ENCODE measurements at regions not wholly inside any gene's neighbourhood (a gene's known extent, or its start where the extent isn't known, plus 50 kb on each side); places are given as distances from the start of the nearest gene placed in this dataset.

DNA sequence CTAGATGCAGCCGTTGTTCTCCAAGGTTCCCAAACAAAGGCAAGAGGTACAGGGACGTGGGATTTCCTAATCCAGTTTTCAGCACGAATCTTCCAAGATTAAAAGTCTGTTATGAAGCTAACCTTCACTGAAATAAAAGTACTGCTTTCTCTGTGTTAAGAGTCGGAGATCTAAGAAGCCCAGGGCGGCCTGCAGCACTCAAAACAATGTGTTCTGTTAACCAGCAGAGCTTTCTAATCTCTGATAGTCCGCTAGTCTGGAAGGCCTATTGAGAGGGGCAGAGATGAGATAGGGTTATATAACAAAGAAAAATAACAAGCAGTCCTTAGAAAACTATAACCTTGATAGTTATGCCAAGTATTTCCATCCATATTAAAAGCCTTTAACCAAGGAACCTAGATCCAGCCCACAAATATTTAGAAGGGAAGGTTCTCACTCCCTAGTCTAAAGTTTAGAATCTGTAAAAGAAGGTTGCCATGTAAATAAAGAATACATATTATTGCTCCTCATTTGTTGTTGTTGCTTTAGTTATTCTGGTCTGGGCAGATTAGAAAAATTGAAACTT, 106.3 kb upstream of the SVIL start:
- TF ChIP-seq EZH2 (IDR thresholded peaks at IDR 0.05; ENCODE audit: borderline replicate concordance, low read depth, low read length, poor library complexity, severe bottlenecking), result no peak
- TF ChIP-seq, protein P1, sequence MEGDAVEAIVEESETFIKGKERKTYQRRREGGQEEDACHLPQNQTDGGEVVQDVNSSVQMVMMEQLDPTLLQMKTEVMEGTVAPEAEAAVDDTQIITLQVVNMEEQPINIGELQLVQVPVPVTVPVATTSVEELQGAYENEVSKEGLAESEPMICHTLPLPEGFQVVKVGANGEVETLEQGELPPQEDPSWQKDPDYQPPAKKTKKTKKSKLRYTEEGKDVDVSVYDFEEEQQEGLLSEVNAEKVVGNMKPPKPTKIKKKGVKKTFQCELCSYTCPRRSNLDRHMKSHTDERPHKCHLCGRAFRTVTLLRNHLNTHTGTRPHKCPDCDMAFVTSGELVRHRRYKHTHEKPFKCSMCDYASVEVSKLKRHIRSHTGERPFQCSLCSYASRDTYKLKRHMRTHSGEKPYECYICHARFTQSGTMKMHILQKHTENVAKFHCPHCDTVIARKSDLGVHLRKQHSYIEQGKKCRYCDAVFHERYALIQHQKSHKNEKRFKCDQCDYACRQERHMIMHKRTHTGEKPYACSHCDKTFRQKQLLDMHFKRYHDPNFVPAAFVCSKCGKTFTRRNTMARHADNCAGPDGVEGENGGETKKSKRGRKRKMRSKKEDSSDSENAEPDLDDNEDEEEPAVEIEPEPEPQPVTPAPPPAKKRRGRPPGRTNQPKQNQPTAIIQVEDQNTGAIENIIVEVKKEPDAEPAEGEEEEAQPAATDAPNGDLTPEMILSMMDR (conservative IDR thresholded peaks at IDR 0.05; ENCODE audit: low read depth, low read length), result no peak
- POLR2A ChIA-PET (ENCODE audit: low non-redundant PET), result no interaction called here
- H3K9me3 ChIP-seq (ENCODE audit: low read depth, low read length, poor library complexity, severe bottlenecking), result no peaks in the 10 kb centered on the region
- H3K27ac ChIP-seq (ENCODE audit: low read depth, low read length, poor library complexity, severe bottlenecking), result no peak overlapping the region
- no TSS peak for BruUV-seq (replicated peaks)
- no peaks in the 10 kb centered on the region for H3K36me3 ChIP-seq (ENCODE audit: insufficient read depth, low read length, poor library complexity, severe bottlenecking)
- intact Hi-C loops (cut with micrococcal nuclease; ENCODE audit: unreplicated experiment), result no loop called here
- H3K4me1 ChIP-seq (ENCODE audit: insufficient read depth, low read length, poor library complexity, severe bottlenecking), result no peaks in the 10 kb centered on the region
- H3K27me3 ChIP-seq (replicated peaks; ENCODE audit: insufficient read depth, low read depth, low read length, poor library complexity), result no peaks in the 10 kb centered on the region
- DNase-seq (ENCODE audit: low spot score), result no peak
- CTCF ChIA-PET, result no interaction called here
- H3K4me3 ChIP-seq (ENCODE audit: low read depth, low read length, poor library complexity, severe bottlenecking), result no peak overlapping the region

DNA sequence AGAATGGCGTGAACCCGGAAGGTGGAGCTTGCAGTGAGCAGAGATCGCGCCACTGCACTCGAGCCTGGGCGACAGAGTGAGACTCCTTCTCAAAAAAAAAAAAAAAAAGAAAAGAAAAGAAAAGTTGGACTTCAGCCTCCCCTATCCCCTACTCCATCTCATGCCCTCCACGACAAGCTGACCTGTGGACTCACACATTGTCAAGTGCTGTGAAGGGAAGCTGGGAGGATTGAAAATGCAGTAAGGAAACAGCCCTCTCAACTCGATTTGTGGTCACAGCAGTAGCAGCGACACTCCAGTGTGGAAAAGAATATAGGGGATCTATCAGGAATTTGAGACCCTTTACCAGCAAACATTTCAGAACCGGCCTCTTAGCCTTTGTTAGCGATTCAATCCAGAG, 103.6 kb upstream of the SVIL start:
- no peak for DNase-seq (ENCODE audit: low spot score)
- H3K36me3 ChIP-seq (ENCODE audit: insufficient read depth, low read length, poor library complexity, severe bottlenecking), result no peaks in the 10 kb centered on the region
- ChIA-PET CTCF (no interaction called here), POLR2A (ENCODE audit: low non-redundant PET) (no interaction called here)
- H3K27me3 ChIP-seq (replicated peaks; ENCODE audit: insufficient read depth, low read depth, low read length, poor library complexity), result no peaks in the 10 kb centered on the region
- no peak overlapping the region for H3K4me3 ChIP-seq (ENCODE audit: low read depth, low read length, poor library complexity, severe bottlenecking)
- no peaks in the 10 kb centered on the region for H3K9me3 ChIP-seq (ENCODE audit: low read depth, low read length, poor library complexity, severe bottlenecking)
- H3K4me1 ChIP-seq (ENCODE audit: insufficient read depth, low read length, poor library complexity, severe bottlenecking), result no peaks in the 10 kb centered on the region
- H3K27ac ChIP-seq (ENCODE audit: low read depth, low read length, poor library complexity, severe bottlenecking), result no peak overlapping the region
- BruUV-seq (replicated peaks), result no TSS peak
- no peak for TF ChIP-seq EZH2 (IDR thresholded peaks at IDR 0.05; ENCODE audit: borderline replicate concordance, low read depth, low read length, poor library complexity, severe bottlenecking)
- TF ChIP-seq, protein P1 (conservative IDR thresholded peaks at IDR 0.05; ENCODE audit: low read depth, low read length), result no peak
- intact Hi-C loops (cut with micrococcal nuclease; ENCODE audit: unreplicated experiment), result loop anchor here (5.0 to 10.0 kb wide), 2 partner anchors 106 to 224 kb away; partner anchors contain the start of gene SVIL

DNA sequence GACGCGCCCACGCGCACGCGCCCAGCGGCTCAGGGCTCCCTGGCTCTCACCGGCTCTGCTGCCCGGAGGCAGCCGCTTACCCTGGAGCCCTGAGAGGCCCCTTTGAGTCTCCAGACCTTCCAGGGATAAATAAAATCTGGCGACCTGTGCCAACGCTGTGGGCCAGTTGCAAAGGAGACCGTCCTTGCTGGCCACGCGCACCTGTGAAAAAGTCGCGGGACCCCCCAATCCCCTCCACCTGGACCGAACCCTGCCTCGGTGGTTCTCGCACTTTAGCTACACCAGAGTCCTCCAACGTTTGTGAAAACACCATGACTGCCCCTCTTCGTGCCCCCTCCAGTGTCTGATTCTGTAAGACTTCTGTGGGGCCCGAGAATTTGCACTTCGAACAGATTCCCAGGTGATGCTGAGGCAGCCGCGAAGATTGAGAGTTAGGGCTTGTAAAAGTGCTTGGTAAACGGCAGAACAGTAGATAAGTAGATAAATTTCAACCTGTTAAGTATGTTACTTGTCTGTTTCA, 102.4 kb upstream of the SVIL start:
- ChIA-PET POLR2A (ENCODE audit: low non-redundant PET) (no interaction called here), CTCF (interaction anchor here (1.5 kb wide), 1 partner anchor 215 kb away, joined by 3 read pairs; no protein-coding TSS in a partner anchor)
- H3K4me1 ChIP-seq (ENCODE audit: insufficient read depth, low read length, poor library complexity, severe bottlenecking), result no peaks in the 10 kb centered on the region
- H3K9me3 ChIP-seq (ENCODE audit: low read depth, low read length, poor library complexity, severe bottlenecking), result no peaks in the 10 kb centered on the region
- TF ChIP-seq EZH2 (IDR thresholded peaks at IDR 0.05; ENCODE audit: borderline replicate concordance, low read depth, low read length, poor library complexity, severe bottlenecking), result no peak
- TF ChIP-seq, protein P1 (conservative IDR thresholded peaks at IDR 0.05; ENCODE audit: low read depth, low read length), result no peak
- no peaks in the 10 kb centered on the region for H3K36me3 ChIP-seq (ENCODE audit: insufficient read depth, low read length, poor library complexity, severe bottlenecking)
- peak overlapping the region; percentile 86 for H3K4me3 ChIP-seq (ENCODE audit: low read depth, low read length, poor library complexity, severe bottlenecking)
- no peak overlapping the region for H3K27ac ChIP-seq (ENCODE audit: low read depth, low read length, poor library complexity, severe bottlenecking)
- peak; percentile 62 for DNase-seq (ENCODE audit: low spot score)
- intact Hi-C loops (cut with micrococcal nuclease; ENCODE audit: unreplicated experiment), result loop anchor here (5.0 to 10.0 kb wide), 2 partner anchors 105 to 222 kb away; partner anchors contain the start of gene SVIL
- BruUV-seq (replicated peaks), result no TSS peak
- no peaks in the 10 kb centered on the region for H3K27me3 ChIP-seq (replicated peaks; ENCODE audit: insufficient read depth, low read depth, low read length, poor library complexity)

All from A673 (cell line).